GM18508 (cell line): ENCODE measurements at regions not wholly inside any gene's neighbourhood (a gene's known extent, or its start where the extent isn't known, plus 50 kb on each side); places are given as distances from the start of the nearest gene placed in this dataset.
"Not testable (repeated sequence)": the region's sequence is repeated elsewhere in the genome, so short reads cannot be mapped to it uniquely, and the experiment has no call there.

ENCODE experiments used
- ATAC-seq: cut with Tn5 transposase; IDR thresholded peaks from one replicate; pipeline ENCODE4 v1.9.1; 2021; ENCODE audit warnings: moderate number of reproducible peaks; ENCODE audit not compliant: insufficient read depth, unreplicated experiment

GRCh38 chr18:34516355-34516754, 193.7 kb upstream of the DTNA start:
- ATAC-seq = not testable (repeated sequence)

GRCh38 chr18:34516996-34517395, 193.1 kb upstream of the DTNA start:
- not testable (repeated sequence) for ATAC-seq

- no peak for ATAC-seq
Observed at GRCh38 chr18:34521040-34521439, 189.1 kb upstream of the DTNA start.

- ATAC-seq = no peak
Observed at GRCh38 chr18:34522603-34523002, 187.5 kb upstream of the DTNA start.

GRCh38 chr18:34525244-34525643, 184.9 kb upstream of the DTNA start:
- no peak for ATAC-seq

- no peak for ATAC-seq
Observed at GRCh38 chr18:34528177-34528576, 181.9 kb upstream of the DTNA start.

- ATAC-seq = no peak
Observed at GRCh38 chr18:34529358-34530335, 180.5 kb upstream of the DTNA start.

GRCh38 chr18:34531110-34531509, 179.0 kb upstream of the DTNA start:
- ATAC-seq = no peak

GRCh38 chr18:34534642-34535041, 175.5 kb upstream of the DTNA start:
- not testable (repeated sequence) for ATAC-seq

- no peak for ATAC-seq
Observed at GRCh38 chr18:34540897-34541296, 169.2 kb upstream of the DTNA start.

GRCh38 chr18:34542625-34543024, 167.5 kb upstream of the DTNA start:
- ATAC-seq = no peak

- ATAC-seq = no peak
Observed at GRCh38 chr18:34543356-34543755, 166.7 kb upstream of the DTNA start.

- ATAC-seq = no peak
Observed at GRCh38 chr18:34543945-34544344, 166.2 kb upstream of the DTNA start.

- no peak for ATAC-seq
Observed at GRCh38 chr18:34544930-34545329, 165.2 kb upstream of the DTNA start.

- no peak for ATAC-seq
Observed at GRCh38 chr18:34548120-34548972, 161.8 kb upstream of the DTNA start.

GRCh38 chr18:34548973-34549294, 161.2 kb upstream of the DTNA start:
- no peak for ATAC-seq

- no peak for ATAC-seq
Observed at GRCh38 chr18:34549367-34549766, 160.7 kb upstream of the DTNA start.

GRCh38 chr18:34550156-34550555, 159.9 kb upstream of the DTNA start:
- no peak for ATAC-seq

- ATAC-seq = no peak
Observed at GRCh38 chr18:34550902-34551301, 159.2 kb upstream of the DTNA start.

- ATAC-seq = no peak
Observed at GRCh38 chr18:34551824-34552223, 158.3 kb upstream of the DTNA start.

GRCh38 chr18:34562252-34562870, 147.7 kb upstream of the DTNA start:
- no peak for ATAC-seq
